ENCODE measurements at regions not wholly inside any gene's neighbourhood (a gene's known extent, or its start where the extent isn't known, plus 50 kb on each side); places are given as distances from the start of the nearest gene placed in this dataset.

DNA sequence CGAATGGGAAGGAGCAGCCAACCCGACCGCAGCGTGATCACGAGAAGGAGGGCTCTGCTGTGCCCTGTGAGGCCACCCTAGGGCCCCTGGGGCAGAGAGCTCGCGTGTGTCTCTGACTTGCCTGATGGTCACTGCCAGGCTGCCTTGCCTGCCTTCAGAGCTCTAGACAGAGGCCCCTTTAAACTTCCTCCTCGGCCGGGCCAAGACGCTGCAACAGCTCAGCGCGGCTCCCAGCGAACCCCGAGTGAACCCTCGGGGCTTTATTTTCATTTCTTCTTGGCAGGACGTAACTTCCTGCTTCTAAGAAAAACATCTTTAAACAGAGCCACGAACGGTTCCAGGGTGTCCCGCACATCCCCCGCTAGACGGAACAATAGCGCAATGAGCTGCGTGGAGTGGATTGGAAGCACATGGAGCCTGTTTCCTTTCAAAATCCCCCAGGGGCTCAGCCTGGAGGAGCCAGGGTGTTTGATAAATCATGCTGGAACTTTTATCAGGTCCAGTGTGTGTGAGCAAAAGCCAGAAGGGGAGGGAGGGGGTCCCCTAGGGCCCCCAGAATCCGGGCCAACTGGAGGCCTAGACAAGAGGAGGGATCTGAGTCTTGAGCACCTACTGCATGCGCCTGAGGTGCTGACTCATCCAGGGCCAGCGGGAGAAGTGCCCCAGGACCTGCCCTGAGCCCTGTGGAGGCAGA is 134.1 kb upstream of the GDF10 start:
- TF ChIP-seq, protein P1, sequence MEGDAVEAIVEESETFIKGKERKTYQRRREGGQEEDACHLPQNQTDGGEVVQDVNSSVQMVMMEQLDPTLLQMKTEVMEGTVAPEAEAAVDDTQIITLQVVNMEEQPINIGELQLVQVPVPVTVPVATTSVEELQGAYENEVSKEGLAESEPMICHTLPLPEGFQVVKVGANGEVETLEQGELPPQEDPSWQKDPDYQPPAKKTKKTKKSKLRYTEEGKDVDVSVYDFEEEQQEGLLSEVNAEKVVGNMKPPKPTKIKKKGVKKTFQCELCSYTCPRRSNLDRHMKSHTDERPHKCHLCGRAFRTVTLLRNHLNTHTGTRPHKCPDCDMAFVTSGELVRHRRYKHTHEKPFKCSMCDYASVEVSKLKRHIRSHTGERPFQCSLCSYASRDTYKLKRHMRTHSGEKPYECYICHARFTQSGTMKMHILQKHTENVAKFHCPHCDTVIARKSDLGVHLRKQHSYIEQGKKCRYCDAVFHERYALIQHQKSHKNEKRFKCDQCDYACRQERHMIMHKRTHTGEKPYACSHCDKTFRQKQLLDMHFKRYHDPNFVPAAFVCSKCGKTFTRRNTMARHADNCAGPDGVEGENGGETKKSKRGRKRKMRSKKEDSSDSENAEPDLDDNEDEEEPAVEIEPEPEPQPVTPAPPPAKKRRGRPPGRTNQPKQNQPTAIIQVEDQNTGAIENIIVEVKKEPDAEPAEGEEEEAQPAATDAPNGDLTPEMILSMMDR (conservative IDR thresholded peaks at IDR 0.05), result no peak
- TF ChIP-seq EZH2 (IDR thresholded peaks at IDR 0.05; ENCODE audit: low read depth), result no peak
